WTC11 (cell line): ENCODE measurements at regions not wholly inside any gene's neighbourhood (a gene's known extent, or its start where the extent isn't known, plus 50 kb on each side); places are given as distances from the start of the nearest gene placed in this dataset.

Experiments used
- ATAC-seq: fragments of 200-7000 bp; cut with Tn5 transposase; 2 replicates; pipeline ENCODE4 v1.10.0; 2021; ENCODE audit warnings: mild to moderate bottlenecking, moderate library complexity
- CTCF ChIA-PET: fragments of 300-600 bp; sonication (Branson Sonifier 250); formaldehyde crosslinking; loops from one replicate; lab custom pipeline; 2021; ENCODE audit warnings: antibody characterized with exemption; lab: Charles Lee
- POLR2A ChIA-PET: fragments of 350-600 bp; sonication (Branson Sonifier 250); formaldehyde crosslinking; loops from one replicate; lab custom pipeline; 2021; ENCODE audit warnings: antibody characterized with exemption; lab: Charles Lee
- DNase-seq: peaks from one replicate; pipeline ENCODE4 v3.0.0; 2021; ENCODE audit warnings: low spot score
- H3K27ac Mint-ChIP-seq: 2 replicates; pipeline ENCODE4 v1.8.0; 2021; ENCODE audit warnings: mixed read lengths
- H3K27me3 Mint-ChIP-seq: 2 replicates; pipeline ENCODE4 v1.8.0; 2021; ENCODE audit warnings: low read depth, mild to moderate bottlenecking, moderate library complexity, mixed read lengths
- H3K36me3 Mint-ChIP-seq: 2 replicates; pipeline ENCODE4 v1.8.0; 2021; ENCODE audit warnings: mixed read lengths
- H3K4me1 Mint-ChIP-seq: 2 replicates; pipeline ENCODE4 v1.8.0; 2022; ENCODE audit warnings: mixed read lengths
- H3K4me3 Mint-ChIP-seq: 2 replicates; pipeline ENCODE4 v1.8.0; 2021; ENCODE audit warnings: mild to moderate bottlenecking, moderate library complexity, mixed read lengths
- H3K9me3 Mint-ChIP-seq: 2 replicates; pipeline ENCODE4 v1.8.0; 2021; ENCODE audit warnings: mixed read lengths
- EMX1 ChIP-seq: fragments of 250-450 bp; sonication (Bioruptor Pico); IDR thresholded peaks from 2 replicates; pipeline ENCODE4 v1.8.0; 2021; ENCODE audit warnings: mild to moderate bottlenecking
- ESRRA ChIP-seq: sonication (generic); formaldehyde crosslinking; IDR thresholded peaks from 2 replicates; pipeline ENCODE4 v1.8.1; 2022; ENCODE audit warnings: mild to moderate bottlenecking, missing genetic modification reagents, borderline replicate concordance
- FOXJ3 ChIP-seq: sonication (generic); formaldehyde crosslinking; IDR thresholded peaks from 2 replicates; pipeline ENCODE4 v1.9.0; 2021; ENCODE audit warnings: missing genetic modification reagents, mild to moderate bottlenecking, borderline replicate concordance
- ZNF423 ChIP-seq: fragments of 250-450 bp; sonication (Bioruptor Pico); IDR thresholded peaks from 2 replicates; pipeline ENCODE4 v2.1.2; 2022; ENCODE audit warnings: mild to moderate bottlenecking, moderate library complexity
- ZNF671 ChIP-seq: fragments of 250-450 bp; sonication (Bioruptor Pico); IDR thresholded peaks from 2 replicates; pipeline ENCODE4 v1.8.0; 2021; ENCODE audit warnings: mild to moderate bottlenecking
- TF ChIP-seq, protein P1 (sequence below): sonication (generic); formaldehyde crosslinking; IDR thresholded peaks from 2 replicates; pipeline ENCODE4 v1.8.0; 2023; ENCODE audit warnings: missing genetic modification reagents, mild to moderate bottlenecking, borderline replicate concordance
- TF ChIP-seq, protein P2 (sequence below): sonication (generic); formaldehyde crosslinking; conservative IDR thresholded peaks from 2 replicates; pipeline ENCODE4 v1.8.1; 2023; ENCODE audit warnings: mild to moderate bottlenecking, low read depth, missing genetic modification reagents, moderate library complexity
- TF ChIP-seq, protein P3 (sequence below): fragments of 250-450 bp; sonication (Bioruptor Pico); IDR thresholded peaks from 2 replicates; pipeline ENCODE4 v1.8.0; 2021; ENCODE audit warnings: mild to moderate bottlenecking
- TF ChIP-seq, protein P4 (sequence below): sonication (generic); formaldehyde crosslinking; IDR thresholded peaks from 2 replicates; pipeline ENCODE4 v1.8.1; 2023; ENCODE audit warnings: mild to moderate bottlenecking, missing genetic modification reagents, borderline replicate concordance
- TF ChIP-seq, protein P5 (sequence below): sonication (generic); formaldehyde crosslinking; IDR thresholded peaks from 2 replicates; pipeline ENCODE4 v1.8.1; 2022; ENCODE audit warnings: missing genetic modification reagents, borderline replicate concordance

DNA sequence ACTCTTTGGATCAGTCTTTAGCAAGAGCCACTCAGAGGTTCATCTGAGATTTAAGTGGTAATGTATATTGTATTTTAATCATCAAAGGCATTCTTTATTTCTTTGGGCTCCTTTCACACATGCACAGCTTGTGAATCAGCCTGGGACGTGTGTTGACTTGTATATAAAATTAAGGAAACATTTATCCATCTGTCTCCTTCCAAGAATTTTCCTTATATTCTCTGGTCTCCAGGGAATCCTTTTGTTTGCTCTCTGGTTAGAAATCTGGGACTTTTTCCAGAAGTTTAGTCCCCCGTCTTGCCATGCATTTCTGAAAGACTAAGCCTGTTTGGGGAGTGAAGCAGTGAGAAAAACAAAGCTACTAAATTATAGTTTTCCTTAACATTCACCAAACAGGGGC is 212.3 kb downstream of the DCAF12L2 start:
- CTCF ChIA-PET = no interaction called here
- no peak overlapping the region for H3K27ac Mint-ChIP-seq

More for the DNA sequence above, 212.3 kb downstream of the DCAF12L2 start:
- no peaks in the 10 kb centered on the region for H3K4me1 Mint-ChIP-seq
- no peak overlapping the region for H3K4me3 Mint-ChIP-seq
- H3K27me3 Mint-ChIP-seq = no peaks in the 10 kb centered on the region
- H3K9me3 Mint-ChIP-seq = no peaks in the 10 kb centered on the region
- POLR2A ChIA-PET = no interaction called here
- TF ChIP-seq, protein P1, sequence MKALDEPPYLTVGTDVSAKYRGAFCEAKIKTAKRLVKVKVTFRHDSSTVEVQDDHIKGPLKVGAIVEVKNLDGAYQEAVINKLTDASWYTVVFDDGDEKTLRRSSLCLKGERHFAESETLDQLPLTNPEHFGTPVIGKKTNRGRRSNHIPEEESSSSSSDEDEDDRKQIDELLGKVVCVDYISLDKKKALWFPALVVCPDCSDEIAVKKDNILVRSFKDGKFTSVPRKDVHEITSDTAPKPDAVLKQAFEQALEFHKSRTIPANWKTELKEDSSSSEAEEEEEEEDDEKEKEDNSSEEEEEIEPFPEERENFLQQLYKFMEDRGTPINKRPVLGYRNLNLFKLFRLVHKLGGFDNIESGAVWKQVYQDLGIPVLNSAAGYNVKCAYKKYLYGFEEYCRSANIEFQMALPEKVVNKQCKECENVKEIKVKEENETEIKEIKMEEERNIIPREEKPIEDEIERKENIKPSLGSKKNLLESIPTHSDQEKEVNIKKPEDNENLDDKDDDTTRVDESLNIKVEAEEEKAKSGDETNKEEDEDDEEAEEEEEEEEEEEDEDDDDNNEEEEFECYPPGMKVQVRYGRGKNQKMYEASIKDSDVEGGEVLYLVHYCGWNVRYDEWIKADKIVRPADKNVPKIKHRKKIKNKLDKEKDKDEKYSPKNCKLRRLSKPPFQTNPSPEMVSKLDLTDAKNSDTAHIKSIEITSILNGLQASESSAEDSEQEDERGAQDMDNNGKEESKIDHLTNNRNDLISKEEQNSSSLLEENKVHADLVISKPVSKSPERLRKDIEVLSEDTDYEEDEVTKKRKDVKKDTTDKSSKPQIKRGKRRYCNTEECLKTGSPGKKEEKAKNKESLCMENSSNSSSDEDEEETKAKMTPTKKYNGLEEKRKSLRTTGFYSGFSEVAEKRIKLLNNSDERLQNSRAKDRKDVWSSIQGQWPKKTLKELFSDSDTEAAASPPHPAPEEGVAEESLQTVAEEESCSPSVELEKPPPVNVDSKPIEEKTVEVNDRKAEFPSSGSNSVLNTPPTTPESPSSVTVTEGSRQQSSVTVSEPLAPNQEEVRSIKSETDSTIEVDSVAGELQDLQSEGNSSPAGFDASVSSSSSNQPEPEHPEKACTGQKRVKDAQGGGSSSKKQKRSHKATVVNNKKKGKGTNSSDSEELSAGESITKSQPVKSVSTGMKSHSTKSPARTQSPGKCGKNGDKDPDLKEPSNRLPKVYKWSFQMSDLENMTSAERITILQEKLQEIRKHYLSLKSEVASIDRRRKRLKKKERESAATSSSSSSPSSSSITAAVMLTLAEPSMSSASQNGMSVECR = no peak
- TF ChIP-seq ZNF671 (CRISPR knock-in tag) (no peak), EMX1 (no peak), ESRRA (no peak), FOXJ3 (CRISPR knock-in tag) (no peak), ZNF423 (CRISPR knock-in tag) (no peak)
- TF ChIP-seq, protein P2, sequence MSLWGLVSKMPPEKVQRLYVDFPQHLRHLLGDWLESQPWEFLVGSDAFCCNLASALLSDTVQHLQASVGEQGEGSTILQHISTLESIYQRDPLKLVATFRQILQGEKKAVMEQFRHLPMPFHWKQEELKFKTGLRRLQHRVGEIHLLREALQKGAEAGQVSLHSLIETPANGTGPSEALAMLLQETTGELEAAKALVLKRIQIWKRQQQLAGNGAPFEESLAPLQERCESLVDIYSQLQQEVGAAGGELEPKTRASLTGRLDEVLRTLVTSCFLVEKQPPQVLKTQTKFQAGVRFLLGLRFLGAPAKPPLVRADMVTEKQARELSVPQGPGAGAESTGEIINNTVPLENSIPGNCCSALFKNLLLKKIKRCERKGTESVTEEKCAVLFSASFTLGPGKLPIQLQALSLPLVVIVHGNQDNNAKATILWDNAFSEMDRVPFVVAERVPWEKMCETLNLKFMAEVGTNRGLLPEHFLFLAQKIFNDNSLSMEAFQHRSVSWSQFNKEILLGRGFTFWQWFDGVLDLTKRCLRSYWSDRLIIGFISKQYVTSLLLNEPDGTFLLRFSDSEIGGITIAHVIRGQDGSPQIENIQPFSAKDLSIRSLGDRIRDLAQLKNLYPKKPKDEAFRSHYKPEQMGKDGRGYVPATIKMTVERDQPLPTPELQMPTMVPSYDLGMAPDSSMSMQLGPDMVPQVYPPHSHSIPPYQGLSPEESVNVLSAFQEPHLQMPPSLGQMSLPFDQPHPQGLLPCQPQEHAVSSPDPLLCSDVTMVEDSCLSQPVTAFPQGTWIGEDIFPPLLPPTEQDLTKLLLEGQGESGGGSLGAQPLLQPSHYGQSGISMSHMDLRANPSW (CRISPR knock-in tag) = no peak
- TF ChIP-seq, protein P3, sequence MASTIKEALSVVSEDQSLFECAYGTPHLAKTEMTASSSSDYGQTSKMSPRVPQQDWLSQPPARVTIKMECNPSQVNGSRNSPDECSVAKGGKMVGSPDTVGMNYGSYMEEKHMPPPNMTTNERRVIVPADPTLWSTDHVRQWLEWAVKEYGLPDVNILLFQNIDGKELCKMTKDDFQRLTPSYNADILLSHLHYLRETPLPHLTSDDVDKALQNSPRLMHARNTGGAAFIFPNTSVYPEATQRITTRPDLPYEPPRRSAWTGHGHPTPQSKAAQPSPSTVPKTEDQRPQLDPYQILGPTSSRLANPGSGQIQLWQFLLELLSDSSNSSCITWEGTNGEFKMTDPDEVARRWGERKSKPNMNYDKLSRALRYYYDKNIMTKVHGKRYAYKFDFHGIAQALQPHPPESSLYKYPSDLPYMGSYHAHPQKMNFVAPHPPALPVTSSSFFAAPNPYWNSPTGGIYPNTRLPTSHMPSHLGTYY = no peak
- TF ChIP-seq, protein P4, sequence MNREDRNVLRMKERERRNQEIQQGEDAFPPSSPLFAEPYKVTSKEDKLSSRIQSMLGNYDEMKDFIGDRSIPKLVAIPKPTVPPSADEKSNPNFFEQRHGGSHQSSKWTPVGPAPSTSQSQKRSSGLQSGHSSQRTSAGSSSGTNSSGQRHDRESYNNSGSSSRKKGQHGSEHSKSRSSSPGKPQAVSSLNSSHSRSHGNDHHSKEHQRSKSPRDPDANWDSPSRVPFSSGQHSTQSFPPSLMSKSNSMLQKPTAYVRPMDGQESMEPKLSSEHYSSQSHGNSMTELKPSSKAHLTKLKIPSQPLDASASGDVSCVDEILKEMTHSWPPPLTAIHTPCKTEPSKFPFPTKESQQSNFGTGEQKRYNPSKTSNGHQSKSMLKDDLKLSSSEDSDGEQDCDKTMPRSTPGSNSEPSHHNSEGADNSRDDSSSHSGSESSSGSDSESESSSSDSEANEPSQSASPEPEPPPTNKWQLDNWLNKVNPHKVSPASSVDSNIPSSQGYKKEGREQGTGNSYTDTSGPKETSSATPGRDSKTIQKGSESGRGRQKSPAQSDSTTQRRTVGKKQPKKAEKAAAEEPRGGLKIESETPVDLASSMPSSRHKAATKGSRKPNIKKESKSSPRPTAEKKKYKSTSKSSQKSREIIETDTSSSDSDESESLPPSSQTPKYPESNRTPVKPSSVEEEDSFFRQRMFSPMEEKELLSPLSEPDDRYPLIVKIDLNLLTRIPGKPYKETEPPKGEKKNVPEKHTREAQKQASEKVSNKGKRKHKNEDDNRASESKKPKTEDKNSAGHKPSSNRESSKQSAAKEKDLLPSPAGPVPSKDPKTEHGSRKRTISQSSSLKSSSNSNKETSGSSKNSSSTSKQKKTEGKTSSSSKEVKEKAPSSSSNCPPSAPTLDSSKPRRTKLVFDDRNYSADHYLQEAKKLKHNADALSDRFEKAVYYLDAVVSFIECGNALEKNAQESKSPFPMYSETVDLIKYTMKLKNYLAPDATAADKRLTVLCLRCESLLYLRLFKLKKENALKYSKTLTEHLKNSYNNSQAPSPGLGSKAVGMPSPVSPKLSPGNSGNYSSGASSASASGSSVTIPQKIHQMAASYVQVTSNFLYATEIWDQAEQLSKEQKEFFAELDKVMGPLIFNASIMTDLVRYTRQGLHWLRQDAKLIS (CRISPR knock-in tag) = no peak
- TF ChIP-seq, protein P5, sequence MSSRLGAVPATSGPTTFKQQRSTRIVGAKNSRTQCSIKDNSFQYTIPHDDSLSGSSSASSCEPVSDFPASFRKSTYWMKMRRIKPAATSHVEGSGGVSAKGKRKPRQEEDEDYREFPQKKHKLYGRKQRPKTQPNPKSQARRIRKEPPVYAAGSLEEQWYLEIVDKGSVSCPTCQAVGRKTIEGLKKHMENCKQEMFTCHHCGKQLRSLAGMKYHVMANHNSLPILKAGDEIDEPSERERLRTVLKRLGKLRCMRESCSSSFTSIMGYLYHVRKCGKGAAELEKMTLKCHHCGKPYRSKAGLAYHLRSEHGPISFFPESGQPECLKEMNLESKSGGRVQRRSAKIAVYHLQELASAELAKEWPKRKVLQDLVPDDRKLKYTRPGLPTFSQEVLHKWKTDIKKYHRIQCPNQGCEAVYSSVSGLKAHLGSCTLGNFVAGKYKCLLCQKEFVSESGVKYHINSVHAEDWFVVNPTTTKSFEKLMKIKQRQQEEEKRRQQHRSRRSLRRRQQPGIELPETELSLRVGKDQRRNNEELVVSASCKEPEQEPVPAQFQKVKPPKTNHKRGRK (CRISPR knock-in tag) = no peak
- no peak for ATAC-seq
- no peak for DNase-seq
- no peaks in the 10 kb centered on the region for H3K36me3 Mint-ChIP-seq
